ENCODE measurements at regions not wholly inside any gene's neighbourhood (a gene's known extent, or its start where the extent isn't known, plus 50 kb on each side); places are given as distances from the start of the nearest gene placed in this dataset.

DNA sequence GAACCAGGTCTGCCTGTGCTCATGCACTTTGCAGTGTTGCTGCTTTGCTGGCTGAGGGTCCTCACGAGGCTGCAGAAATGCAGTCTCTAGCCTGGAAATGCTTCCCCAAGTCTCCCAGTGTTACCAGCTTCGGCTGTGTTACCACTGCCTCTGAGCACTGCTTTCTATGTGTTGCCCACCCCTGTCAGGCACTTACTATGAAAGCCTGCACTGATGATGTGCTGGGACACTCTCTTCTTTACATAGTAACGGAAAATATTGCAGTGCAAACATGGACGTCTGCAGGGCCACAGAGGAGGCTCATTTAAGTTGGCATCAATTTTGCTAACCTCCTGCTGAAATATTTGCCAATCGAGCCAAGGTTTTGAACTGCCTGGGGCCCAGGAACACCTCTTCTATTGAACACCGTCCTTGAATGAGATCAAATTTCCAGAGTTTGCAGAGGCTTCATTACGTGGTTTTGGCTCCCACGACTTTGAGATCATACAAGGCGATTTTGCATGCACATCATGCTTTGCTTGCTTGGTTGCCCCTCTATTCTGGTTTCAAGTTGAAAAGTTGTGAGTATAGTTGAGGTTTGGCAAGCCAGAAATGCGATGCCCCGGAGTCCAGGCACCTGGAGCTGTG, 404.7 kb upstream of the PODXL start:
- no peaks in the 10 kb centered on the region for H3K4me1 ChIP-seq (ENCODE audit: control insufficient read depth in 3 of 3, insufficient read depth in 2 of 3, low read depth in 1 of 3, low read length in 2 of 3)
- DNase-seq (no peak), FAIRE-seq (no peak)
- H3K9me3 ChIP-seq (ENCODE audit: control insufficient read depth in 2 of 2, insufficient read depth in 1 of 2, low read depth in 1 of 2, low read length in 1 of 2): peaks cover 0 to 3% of the 10 kb centered on the region in 2 donors
- H3K27me3 ChIP-seq (ENCODE audit: control insufficient read depth in 3 of 3, insufficient read depth in 3 of 3, low read length in 3 of 3): peaks cover 0 to 5% (median 0%) of the 10 kb centered on the region in 3 donors
- no peaks in the 10 kb centered on the region for H3K36me3 ChIP-seq (ENCODE audit: control insufficient read depth in 3 of 3, insufficient read depth in 2 of 3, low read depth in 1 of 3, low read length in 3 of 3)
- H3K4me3 ChIP-seq (ENCODE audit: low read depth in 1 of 3, low read length in 3 of 3): no peak overlapping the region
- H3K27ac ChIP-seq (ENCODE audit: low read depth in 1 of 3, low read length in 2 of 3): no peak overlapping the region
- WGBS, 3 donors: 75 to 84% (median 84%) methylated on average over 11 of the region's 11 CpGs

DNA sequence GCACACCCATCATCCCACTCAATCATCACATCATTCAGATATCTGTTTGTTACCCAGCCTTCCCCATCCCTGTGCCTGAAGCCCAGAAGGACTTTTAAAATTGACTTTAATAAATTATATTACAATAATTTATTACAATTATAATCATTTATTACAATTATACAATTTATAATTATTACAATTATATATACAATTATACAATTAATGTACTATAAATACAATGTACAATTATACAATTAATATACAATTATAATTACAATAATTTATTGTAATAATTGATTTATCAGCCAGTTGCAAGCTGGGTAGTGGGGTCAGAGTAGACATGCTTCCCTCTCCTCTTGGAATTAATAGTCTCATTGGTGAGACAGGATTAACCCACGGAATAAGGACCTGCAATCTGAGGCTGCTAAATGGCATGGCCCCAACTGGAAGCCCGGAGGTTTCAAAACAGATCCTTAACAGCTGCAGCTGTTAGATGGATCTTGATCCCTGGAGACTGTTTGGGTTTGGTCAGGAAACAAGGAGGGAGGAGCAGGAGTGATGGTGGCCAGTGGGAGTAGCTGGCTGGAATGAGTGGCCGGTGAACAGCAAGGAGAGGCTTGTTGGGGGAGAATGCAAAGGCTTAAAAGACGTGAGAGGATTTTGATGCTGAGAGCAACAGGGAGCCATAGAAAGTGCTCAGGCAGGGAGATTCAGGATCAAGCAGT, 402.8 kb upstream of the PODXL start:
- WGBS, 3 donors: 27 to 52% (median 30%) methylated on average over 4 of the region's 4 CpGs
- H3K4me1 ChIP-seq (ENCODE audit: control insufficient read depth in 3 of 3, insufficient read depth in 2 of 3, low read depth in 1 of 3, low read length in 2 of 3): no peaks in the 10 kb centered on the region
- DNase-seq (no peak), FAIRE-seq (no peak)
- no peak overlapping the region for H3K27ac ChIP-seq (ENCODE audit: low read depth in 1 of 3, low read length in 2 of 3)
- H3K36me3 ChIP-seq (ENCODE audit: control insufficient read depth in 3 of 3, insufficient read depth in 2 of 3, low read depth in 1 of 3, low read length in 3 of 3): no peaks in the 10 kb centered on the region
- H3K4me3 ChIP-seq (ENCODE audit: low read depth in 1 of 3, low read length in 3 of 3): no peak overlapping the region
- H3K27me3 ChIP-seq (ENCODE audit: control insufficient read depth in 3 of 3, insufficient read depth in 3 of 3, low read length in 3 of 3): peaks cover 0 to 5% (median 0%) of the 10 kb centered on the region in 3 donors
- H3K9me3 ChIP-seq (ENCODE audit: control insufficient read depth in 2 of 2, insufficient read depth in 1 of 2, low read depth in 1 of 2, low read length in 1 of 2): peaks cover 0 to 3% of the 10 kb centered on the region in 2 donors

DNA sequence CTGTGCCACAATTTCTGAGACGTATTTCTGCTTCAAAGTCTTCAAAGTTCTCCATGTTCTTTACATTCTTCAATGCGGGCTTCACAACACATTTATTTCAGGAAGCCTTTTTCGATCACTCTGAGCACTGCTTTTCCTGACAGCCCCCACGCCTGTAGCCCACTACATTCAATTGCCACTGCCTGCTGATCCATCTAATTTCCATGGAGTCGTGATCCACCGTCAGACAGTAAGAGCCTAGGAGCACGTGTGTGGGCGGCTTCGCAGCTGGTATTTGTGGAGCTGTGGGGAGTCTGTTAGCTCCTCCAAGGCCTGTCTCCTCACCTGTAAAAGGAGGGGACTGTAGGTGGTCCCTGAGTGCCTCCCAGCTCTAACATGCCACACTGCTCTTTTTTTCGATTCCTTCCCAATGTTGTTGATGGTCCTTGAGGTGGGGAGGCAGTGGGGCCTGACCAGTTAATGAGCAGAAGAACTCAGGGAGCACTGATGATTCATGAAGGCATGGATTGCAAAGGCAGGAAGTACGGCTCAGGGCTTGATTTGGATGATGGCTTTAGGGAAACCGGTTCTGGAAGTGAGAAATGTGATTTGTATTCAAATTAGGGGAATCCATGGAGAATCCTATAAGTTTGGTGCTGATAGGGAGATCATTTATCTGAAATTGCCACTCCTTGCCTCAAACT, 401.1 kb upstream of the PODXL start:
- 81 to 88% (median 84%) methylated on average over 12 of the region's 12 CpGs for WGBS, 3 donors
- Histone ChIP-seq H3K9me3 (ENCODE audit: control insufficient read depth in 2 of 2, insufficient read depth in 1 of 2, low read depth in 1 of 2, low read length in 1 of 2) (peaks cover 0 to 3% of the 10 kb centered on the region in 2 donors), H3K4me3 (ENCODE audit: low read depth in 1 of 3, low read length in 3 of 3) (no peak overlapping the region), H3K27me3 (ENCODE audit: control insufficient read depth in 3 of 3, insufficient read depth in 3 of 3, low read length in 3 of 3) (peaks cover 0 to 5% (median 0%) of the 10 kb centered on the region in 3 donors), H3K27ac (ENCODE audit: low read depth in 1 of 3, low read length in 2 of 3) (no peak overlapping the region), H3K36me3 (ENCODE audit: control insufficient read depth in 3 of 3, insufficient read depth in 2 of 3, low read depth in 1 of 3, low read length in 3 of 3) (no peaks in the 10 kb centered on the region), H3K4me1 (ENCODE audit: control insufficient read depth in 3 of 3, insufficient read depth in 2 of 3, low read depth in 1 of 3, low read length in 2 of 3) (no peaks in the 10 kb centered on the region)
- no peak for DNase-seq
- FAIRE-seq: no peak

DNA sequence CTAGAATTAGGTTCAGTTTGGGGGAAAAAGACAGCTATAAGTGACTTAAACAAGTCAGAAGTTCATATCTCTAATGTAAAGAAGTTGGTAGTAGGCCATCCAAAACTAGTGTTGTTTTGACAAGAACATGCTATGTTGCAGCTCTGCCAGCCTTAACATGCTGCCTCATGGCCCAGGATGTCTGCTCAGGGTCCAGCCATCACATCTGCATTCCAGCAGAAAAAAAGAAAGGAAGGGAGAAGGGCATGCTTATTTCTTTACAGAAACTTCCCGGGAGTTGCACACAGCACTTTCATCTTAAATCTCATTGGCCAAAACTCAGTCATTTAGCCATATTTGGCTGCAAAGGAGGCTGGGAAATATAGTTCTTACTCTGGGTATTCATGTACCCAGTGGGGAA, 400.4 kb upstream of the PODXL start:
- Histone ChIP-seq H3K36me3 (ENCODE audit: control insufficient read depth in 3 of 3, insufficient read depth in 2 of 3, low read depth in 1 of 3, low read length in 3 of 3) (no peaks in the 10 kb centered on the region), H3K27ac (ENCODE audit: low read depth in 1 of 3, low read length in 2 of 3) (no peak overlapping the region), H3K27me3 (ENCODE audit: control insufficient read depth in 3 of 3, insufficient read depth in 3 of 3, low read length in 3 of 3) (peaks cover 0 to 3% (median 0%) of the 10 kb centered on the region in 3 donors), H3K4me3 (ENCODE audit: low read depth in 1 of 3, low read length in 3 of 3) (no peak overlapping the region), H3K9me3 (ENCODE audit: control insufficient read depth in 2 of 2, insufficient read depth in 1 of 2, low read depth in 1 of 2, low read length in 1 of 2) (peaks cover 0 to 3% of the 10 kb centered on the region in 2 donors), H3K4me1 (ENCODE audit: control insufficient read depth in 3 of 3, insufficient read depth in 2 of 3, low read depth in 1 of 3, low read length in 2 of 3) (no peaks in the 10 kb centered on the region)
- 70 to 86% (median 81%) methylated on average over 1 of the region's 1 CpG for WGBS, 3 donors
- no peak for DNase-seq
- FAIRE-seq: no peak

DNA sequence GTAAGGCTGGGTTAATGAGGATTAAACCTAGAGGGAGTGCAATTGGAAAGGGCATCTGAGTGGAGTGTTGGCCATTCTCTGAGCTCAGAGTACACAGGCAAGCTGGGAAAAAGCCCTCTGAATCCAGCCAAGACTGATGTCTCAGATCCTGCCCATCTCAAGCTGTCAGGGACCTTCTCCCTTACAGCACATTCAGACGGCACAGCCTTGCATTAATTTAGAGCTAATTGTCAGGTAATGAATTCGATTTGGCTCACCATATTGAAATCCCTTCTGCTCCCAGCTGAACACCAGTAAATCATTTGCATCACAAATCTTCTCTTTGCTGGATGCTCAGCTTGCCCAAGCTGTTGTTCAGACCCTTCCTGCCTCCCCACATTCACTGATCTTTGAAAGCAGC, 399.3 kb upstream of the PODXL start:
- DNase-seq (no peak), FAIRE-seq (no peak)
- WGBS, 3 donors: 53 to 81% (median 63%) methylated on average over 2 of the region's 2 CpGs
- no peak overlapping the region for H3K27ac ChIP-seq (ENCODE audit: low read depth in 1 of 3, low read length in 2 of 3)
- no peaks in the 10 kb centered on the region for H3K36me3 ChIP-seq (ENCODE audit: control insufficient read depth in 3 of 3, insufficient read depth in 2 of 3, low read depth in 1 of 3, low read length in 3 of 3)
- no peak overlapping the region for H3K4me3 ChIP-seq (ENCODE audit: low read depth in 1 of 3, low read length in 3 of 3)
- H3K9me3 ChIP-seq (ENCODE audit: control insufficient read depth in 2 of 2, insufficient read depth in 1 of 2, low read depth in 1 of 2, low read length in 1 of 2): peaks cover 0 to 8% of the 10 kb centered on the region in 2 donors
- H3K4me1 ChIP-seq (ENCODE audit: control insufficient read depth in 3 of 3, insufficient read depth in 2 of 3, low read depth in 1 of 3, low read length in 2 of 3): no peaks in the 10 kb centered on the region
- H3K27me3 ChIP-seq (ENCODE audit: control insufficient read depth in 3 of 3, insufficient read depth in 3 of 3, low read length in 3 of 3): no peaks in the 10 kb centered on the region

DNA sequence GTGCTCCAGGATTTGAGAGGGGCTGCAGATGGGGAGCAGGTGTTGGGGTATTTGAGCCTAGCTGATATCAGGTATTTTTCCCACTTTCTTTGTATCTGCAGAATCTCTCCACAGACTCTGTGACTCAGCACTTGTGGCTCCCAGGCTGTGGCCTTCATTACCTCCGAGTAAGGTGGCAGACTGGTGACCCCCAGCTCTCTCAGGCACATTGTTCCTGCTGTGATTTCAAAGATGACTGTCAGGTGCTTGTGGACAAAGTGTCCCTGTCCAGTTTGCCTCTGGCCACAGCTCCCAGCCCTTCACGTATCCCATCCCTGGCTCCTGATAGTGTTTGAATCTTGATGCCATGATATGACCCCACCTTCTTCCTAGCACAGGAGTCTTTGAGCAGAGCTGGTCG, 396.8 kb upstream of the PODXL start:
- Histone ChIP-seq H3K4me1 (ENCODE audit: control insufficient read depth in 3 of 3, insufficient read depth in 2 of 3, low read depth in 1 of 3, low read length in 2 of 3) (peaks cover 0 to 12% (median 0%) of the 10 kb centered on the region in 3 donors), H3K36me3 (ENCODE audit: control insufficient read depth in 3 of 3, insufficient read depth in 2 of 3, low read depth in 1 of 3, low read length in 3 of 3) (no peaks in the 10 kb centered on the region), H3K4me3 (ENCODE audit: low read depth in 1 of 3, low read length in 3 of 3) (no peak overlapping the region), H3K27me3 (ENCODE audit: control insufficient read depth in 3 of 3, insufficient read depth in 3 of 3, low read length in 3 of 3) (no peaks in the 10 kb centered on the region), H3K27ac (ENCODE audit: low read depth in 1 of 3, low read length in 2 of 3) (no peak overlapping the region), H3K9me3 (ENCODE audit: control insufficient read depth in 2 of 2, insufficient read depth in 1 of 2, low read depth in 1 of 2, low read length in 1 of 2) (peaks cover 0 to 8% of the 10 kb centered on the region in 2 donors)
- FAIRE-seq (no peak), DNase-seq (no peak)
- WGBS, 3 donors: 78 to 87% (median 83%) methylated on average over 3 of the region's 3 CpGs

DNA sequence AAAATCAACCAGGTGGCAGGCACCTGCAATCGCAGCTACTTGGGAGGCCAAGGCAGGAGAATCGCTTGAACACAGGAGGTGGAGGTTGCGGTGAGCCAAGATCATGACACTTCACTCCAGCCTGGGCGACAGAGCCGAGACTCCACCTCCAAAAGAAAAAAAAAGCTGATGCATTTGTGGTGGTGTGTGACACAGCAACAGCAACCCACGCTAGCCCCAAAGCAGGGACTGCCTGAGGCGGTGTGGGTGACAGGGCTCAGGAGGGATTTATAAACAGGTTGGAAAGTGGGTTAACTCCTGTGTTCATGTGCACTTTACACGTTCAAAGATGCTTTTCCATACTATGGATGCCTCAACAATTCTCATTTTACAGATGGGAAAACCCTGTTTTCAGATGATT, 395.9 kb upstream of the PODXL start:
- Histone ChIP-seq H3K4me1 (ENCODE audit: control insufficient read depth in 3 of 3, insufficient read depth in 2 of 3, low read depth in 1 of 3, low read length in 2 of 3) (peaks cover 0 to 21% (median 0%) of the 10 kb centered on the region in 3 donors), H3K27me3 (ENCODE audit: control insufficient read depth in 3 of 3, insufficient read depth in 3 of 3, low read length in 3 of 3) (no peaks in the 10 kb centered on the region), H3K27ac (ENCODE audit: low read depth in 1 of 3, low read length in 2 of 3) (no peak overlapping the region), H3K9me3 (ENCODE audit: control insufficient read depth in 2 of 2, insufficient read depth in 1 of 2, low read depth in 1 of 2, low read length in 1 of 2) (peaks cover 0 to 8% of the 10 kb centered on the region in 2 donors), H3K4me3 (ENCODE audit: low read depth in 1 of 3, low read length in 3 of 3) (no peak overlapping the region), H3K36me3 (ENCODE audit: control insufficient read depth in 3 of 3, insufficient read depth in 2 of 3, low read depth in 1 of 3, low read length in 3 of 3) (no peaks in the 10 kb centered on the region)
- DNase-seq: no peak
- 83 to 96% (median 89%) methylated on average over 8 of the region's 8 CpGs for WGBS, 3 donors
- FAIRE-seq: no peak

GRCh38 chr7:131950758-131951157, 394.3 kb upstream of the PODXL start:
- Histone ChIP-seq H3K9me3 (ENCODE audit: control insufficient read depth in 2 of 2, insufficient read depth in 1 of 2, low read depth in 1 of 2, low read length in 1 of 2) (peaks cover 0 to 5% of the 10 kb centered on the region in 2 donors), H3K36me3 (ENCODE audit: control insufficient read depth in 3 of 3, insufficient read depth in 2 of 3, low read depth in 1 of 3, low read length in 3 of 3) (no peaks in the 10 kb centered on the region), H3K27ac (ENCODE audit: low read depth in 1 of 3, low read length in 2 of 3) (no peak overlapping the region), H3K4me3 (ENCODE audit: low read depth in 1 of 3, low read length in 3 of 3) (no peak overlapping the region), H3K27me3 (ENCODE audit: control insufficient read depth in 3 of 3, insufficient read depth in 3 of 3, low read length in 3 of 3) (no peaks in the 10 kb centered on the region), H3K4me1 (ENCODE audit: control insufficient read depth in 3 of 3, insufficient read depth in 2 of 3, low read depth in 1 of 3, low read length in 2 of 3) (peaks cover 0 to 30% (median 0%) of the 10 kb centered on the region in 3 donors)
- 53 to 65% (median 57%) methylated on average over 1 of the region's 1 CpG for WGBS, 3 donors
- FAIRE-seq (no peak), DNase-seq (no peak)

Data from small intestine (tissue), 7 donors.